ENCODE measurements at regions not wholly inside any gene's neighbourhood (a gene's known extent, or its start where the extent isn't known, plus 50 kb on each side); places are given as distances from the start of the nearest gene placed in this dataset.

- Histone ChIP-seq H3K4me3 (ENCODE audit: low read length in 3 of 3) (no peak overlapping the region), H3K9ac (ENCODE audit: low read depth in 1 of 3, low read length in 3 of 3) (no peak overlapping the region), H3K27ac (ENCODE audit: low read depth, low read length) (no peak overlapping the region), H3K9me3 (ENCODE audit: control insufficient read depth in 3 of 3, low read length in 3 of 3) (no peaks in the 10 kb centered on the region), H3K36me3 (ENCODE audit: control insufficient read depth in 3 of 3, insufficient read depth in 3 of 3, low read length in 3 of 3) (no peaks in the 10 kb centered on the region), H3K4me1 (ENCODE audit: control insufficient read depth in 3 of 3, insufficient read depth in 3 of 3, low read length in 3 of 3) (no peaks in the 10 kb centered on the region), H3K27me3 (ENCODE audit: control insufficient read depth in 3 of 3, insufficient read depth in 3 of 3, low read length in 3 of 3) (no peaks in the 10 kb centered on the region)
These were observed 578.7 kb upstream of the NETO1 start for GRCh38 chr18:73446502-73446901.

- H3K9ac ChIP-seq (ENCODE audit: low read depth in 1 of 3, low read length in 3 of 3): no peak overlapping the region
- no peaks in the 10 kb centered on the region for H3K4me1 ChIP-seq (ENCODE audit: control insufficient read depth in 3 of 3, insufficient read depth in 3 of 3, low read length in 3 of 3)
- no peak overlapping the region for H3K27ac ChIP-seq (ENCODE audit: low read depth, low read length)
- H3K4me3 ChIP-seq (ENCODE audit: low read length in 3 of 3): no peak overlapping the region
- H3K27me3 ChIP-seq (ENCODE audit: control insufficient read depth in 3 of 3, insufficient read depth in 3 of 3, low read length in 3 of 3): no peaks in the 10 kb centered on the region
- no peaks in the 10 kb centered on the region for H3K36me3 ChIP-seq (ENCODE audit: control insufficient read depth in 3 of 3, insufficient read depth in 3 of 3, low read length in 3 of 3)
- H3K9me3 ChIP-seq (ENCODE audit: control insufficient read depth in 3 of 3, low read length in 3 of 3): no peaks in the 10 kb centered on the region
These were observed 563.8 kb upstream of the NETO1 start for GRCh38 chr18:73431620-73432019.

GRCh38 chr18:73421010-73421409 lies 553.2 kb upstream of the NETO1 start:
- Histone ChIP-seq H3K9ac (ENCODE audit: low read depth in 1 of 3, low read length in 3 of 3) (no peak overlapping the region), H3K4me1 (ENCODE audit: control insufficient read depth in 3 of 3, insufficient read depth in 3 of 3, low read length in 3 of 3) (no peaks in the 10 kb centered on the region), H3K9me3 (ENCODE audit: control insufficient read depth in 3 of 3, low read length in 3 of 3) (no peaks in the 10 kb centered on the region), H3K27me3 (ENCODE audit: control insufficient read depth in 3 of 3, insufficient read depth in 3 of 3, low read length in 3 of 3) (no peaks in the 10 kb centered on the region), H3K4me3 (ENCODE audit: low read length in 3 of 3) (no peak overlapping the region), H3K36me3 (ENCODE audit: control insufficient read depth in 3 of 3, insufficient read depth in 3 of 3, low read length in 3 of 3) (no peaks in the 10 kb centered on the region), H3K27ac (ENCODE audit: low read depth, low read length) (no peak overlapping the region)

DNA sequence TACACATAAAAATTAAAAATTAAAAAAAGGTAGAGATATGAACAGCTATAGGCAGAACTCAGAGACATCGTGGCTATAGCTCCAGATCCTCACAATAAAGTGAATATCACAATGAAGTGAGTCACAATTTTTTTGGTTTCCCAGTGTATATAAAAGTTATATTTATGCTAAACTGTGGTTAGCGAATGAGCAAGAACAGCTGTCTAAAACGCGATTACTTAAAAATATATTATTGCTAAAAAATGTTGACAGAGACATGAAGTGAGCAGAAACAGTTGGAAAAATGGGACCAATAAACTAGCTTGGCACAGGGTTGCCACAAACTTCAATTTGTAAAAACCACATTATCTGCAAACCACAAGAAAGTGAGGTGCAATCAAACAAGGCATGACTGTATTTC lies 551.7 kb upstream of the NETO1 start:
- no peaks in the 10 kb centered on the region for H3K9me3 ChIP-seq (ENCODE audit: control insufficient read depth in 3 of 3, low read length in 3 of 3)
- no peak overlapping the region for H3K27ac ChIP-seq (ENCODE audit: low read depth, low read length)
- H3K27me3 ChIP-seq (ENCODE audit: control insufficient read depth in 3 of 3, insufficient read depth in 3 of 3, low read length in 3 of 3): no peaks in the 10 kb centered on the region

GRCh38 chr18:73414598-73414997 lies 546.8 kb upstream of the NETO1 start:
- H3K4me3 ChIP-seq (ENCODE audit: low read length in 3 of 3): no peak overlapping the region
- H3K36me3 ChIP-seq (ENCODE audit: control insufficient read depth in 3 of 3, insufficient read depth in 3 of 3, low read length in 3 of 3): no peaks in the 10 kb centered on the region
- no peaks in the 10 kb centered on the region for H3K27me3 ChIP-seq (ENCODE audit: control insufficient read depth in 3 of 3, insufficient read depth in 3 of 3, low read length in 3 of 3)
- no peaks in the 10 kb centered on the region for H3K4me1 ChIP-seq (ENCODE audit: control insufficient read depth in 3 of 3, insufficient read depth in 3 of 3, low read length in 3 of 3)
- H3K9me3 ChIP-seq (ENCODE audit: control insufficient read depth in 3 of 3, low read length in 3 of 3): no peaks in the 10 kb centered on the region
- no peak overlapping the region for H3K27ac ChIP-seq (ENCODE audit: low read depth, low read length)
- no peak overlapping the region for H3K9ac ChIP-seq (ENCODE audit: low read depth in 1 of 3, low read length in 3 of 3)

More for the DNA sequence above, 551.7 kb upstream of the NETO1 start:
- Histone ChIP-seq H3K4me1 (ENCODE audit: control insufficient read depth in 3 of 3, insufficient read depth in 3 of 3, low read length in 3 of 3) (no peaks in the 10 kb centered on the region), H3K9ac (ENCODE audit: low read depth in 1 of 3, low read length in 3 of 3) (no peak overlapping the region), H3K36me3 (ENCODE audit: control insufficient read depth in 3 of 3, insufficient read depth in 3 of 3, low read length in 3 of 3) (no peaks in the 10 kb centered on the region), H3K4me3 (ENCODE audit: low read length in 3 of 3) (no peak overlapping the region)

DNA sequence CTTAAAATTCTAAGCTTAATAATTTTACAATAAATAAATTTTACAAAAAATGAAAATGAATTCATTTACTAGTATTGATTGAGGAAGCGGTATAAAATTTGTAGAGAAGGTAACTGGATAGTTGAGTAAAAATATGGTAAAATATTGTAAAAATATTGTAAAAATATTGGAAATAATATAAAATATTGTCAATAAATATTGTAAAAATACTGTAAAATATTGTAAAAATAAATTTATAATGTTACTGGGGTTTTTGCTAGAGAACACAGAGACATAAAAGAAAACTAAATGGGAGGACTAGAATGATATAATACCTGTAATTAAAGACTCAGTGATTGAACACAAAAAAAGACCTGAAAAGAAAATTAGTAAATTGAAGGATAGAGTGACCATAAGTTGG lies 546.3 kb upstream of the NETO1 start:
- Histone ChIP-seq H3K9me3 (ENCODE audit: control insufficient read depth in 3 of 3, low read length in 3 of 3) (no peaks in the 10 kb centered on the region), H3K27ac (ENCODE audit: low read depth, low read length) (no peak overlapping the region), H3K4me3 (ENCODE audit: low read length in 3 of 3) (no peak overlapping the region), H3K9ac (ENCODE audit: low read depth in 1 of 3, low read length in 3 of 3) (no peak overlapping the region), H3K27me3 (ENCODE audit: control insufficient read depth in 3 of 3, insufficient read depth in 3 of 3, low read length in 3 of 3) (no peaks in the 10 kb centered on the region), H3K4me1 (ENCODE audit: control insufficient read depth in 3 of 3, insufficient read depth in 3 of 3, low read length in 3 of 3) (no peaks in the 10 kb centered on the region), H3K36me3 (ENCODE audit: control insufficient read depth in 3 of 3, insufficient read depth in 3 of 3, low read length in 3 of 3) (no peaks in the 10 kb centered on the region)

GRCh38 chr18:73409242-73409641 lies 541.5 kb upstream of the NETO1 start:
- H3K4me1 ChIP-seq (ENCODE audit: control insufficient read depth in 3 of 3, insufficient read depth in 3 of 3, low read length in 3 of 3): peaks cover 0 to 4% (median 0%) of the 10 kb centered on the region in 3 donors
- H3K9me3 ChIP-seq (ENCODE audit: control insufficient read depth in 3 of 3, low read length in 3 of 3): no peaks in the 10 kb centered on the region
- H3K36me3 ChIP-seq (ENCODE audit: control insufficient read depth in 3 of 3, insufficient read depth in 3 of 3, low read length in 3 of 3): no peaks in the 10 kb centered on the region
- H3K27ac ChIP-seq (ENCODE audit: low read depth, low read length): no peak overlapping the region
- H3K4me3 ChIP-seq (ENCODE audit: low read length in 3 of 3): no peak overlapping the region
- H3K9ac ChIP-seq (ENCODE audit: low read depth in 1 of 3, low read length in 3 of 3): no peak overlapping the region
- H3K27me3 ChIP-seq (ENCODE audit: control insufficient read depth in 3 of 3, insufficient read depth in 3 of 3, low read length in 3 of 3): no peaks in the 10 kb centered on the region

DNA sequence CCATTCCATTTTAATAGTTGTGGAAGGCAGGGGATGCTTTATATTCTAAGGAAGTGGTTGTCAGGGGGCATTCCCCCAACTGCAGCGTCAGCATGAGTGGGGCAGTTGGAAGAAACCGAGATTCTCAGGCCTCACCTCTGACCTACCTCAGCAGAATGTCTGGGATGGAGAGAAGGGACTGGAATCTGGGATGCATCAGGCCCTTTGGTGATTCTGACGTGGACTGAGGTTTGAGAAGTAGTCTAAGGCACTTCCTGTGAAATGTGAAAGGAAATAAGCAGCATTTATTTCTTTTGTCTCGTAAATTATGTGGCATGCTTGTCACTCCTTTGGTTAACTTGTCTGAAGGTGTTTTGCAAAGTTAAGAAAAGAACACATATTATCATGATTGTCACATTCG lies 540.7 kb upstream of the NETO1 start:
- no peaks in the 10 kb centered on the region for H3K27me3 ChIP-seq (ENCODE audit: control insufficient read depth in 3 of 3, insufficient read depth in 3 of 3, low read length in 3 of 3)
- H3K9me3 ChIP-seq (ENCODE audit: control insufficient read depth in 3 of 3, low read length in 3 of 3): no peaks in the 10 kb centered on the region
- no peak overlapping the region for H3K9ac ChIP-seq (ENCODE audit: low read depth in 1 of 3, low read length in 3 of 3)
- H3K4me1 ChIP-seq (ENCODE audit: control insufficient read depth in 3 of 3, insufficient read depth in 3 of 3, low read length in 3 of 3): peaks cover 0 to 4% (median 0%) of the 10 kb centered on the region in 3 donors
- no peak overlapping the region for H3K27ac ChIP-seq (ENCODE audit: low read depth, low read length)
- H3K36me3 ChIP-seq (ENCODE audit: control insufficient read depth in 3 of 3, insufficient read depth in 3 of 3, low read length in 3 of 3): no peaks in the 10 kb centered on the region
- no peak overlapping the region for H3K4me3 ChIP-seq (ENCODE audit: low read length in 3 of 3)

GRCh38 chr18:73407506-73407905 lies 539.7 kb upstream of the NETO1 start:
- H3K27ac ChIP-seq (ENCODE audit: low read depth, low read length): no peak overlapping the region

GRCh38 chr18:73384246-73384645 lies 516.5 kb upstream of the NETO1 start:
- no peaks in the 10 kb centered on the region for H3K27me3 ChIP-seq (ENCODE audit: control insufficient read depth in 3 of 3, insufficient read depth in 3 of 3, low read length in 3 of 3)
- H3K9ac ChIP-seq (ENCODE audit: low read depth in 1 of 3, low read length in 3 of 3): no peak overlapping the region
- H3K4me1 ChIP-seq (ENCODE audit: control insufficient read depth in 3 of 3, insufficient read depth in 3 of 3, low read length in 3 of 3): no peaks in the 10 kb centered on the region
- no peak overlapping the region for H3K4me3 ChIP-seq (ENCODE audit: low read length in 3 of 3)
- no peak overlapping the region for H3K27ac ChIP-seq (ENCODE audit: low read depth, low read length)
- H3K36me3 ChIP-seq (ENCODE audit: control insufficient read depth in 3 of 3, insufficient read depth in 3 of 3, low read length in 3 of 3): no peaks in the 10 kb centered on the region
- no peaks in the 10 kb centered on the region for H3K9me3 ChIP-seq (ENCODE audit: control insufficient read depth in 3 of 3, low read length in 3 of 3)

More at GRCh38 chr18:73407506-73407905, 539.7 kb upstream of the NETO1 start:
- H3K4me3 ChIP-seq (ENCODE audit: low read length in 3 of 3): no peak overlapping the region
- no peaks in the 10 kb centered on the region for H3K36me3 ChIP-seq (ENCODE audit: control insufficient read depth in 3 of 3, insufficient read depth in 3 of 3, low read length in 3 of 3)
- H3K27me3 ChIP-seq (ENCODE audit: control insufficient read depth in 3 of 3, insufficient read depth in 3 of 3, low read length in 3 of 3): no peaks in the 10 kb centered on the region
- no peaks in the 10 kb centered on the region for H3K9me3 ChIP-seq (ENCODE audit: control insufficient read depth in 3 of 3, low read length in 3 of 3)
- no peak overlapping the region for H3K9ac ChIP-seq (ENCODE audit: low read depth in 1 of 3, low read length in 3 of 3)
- peaks cover 0 to 4% (median 0%) of the 10 kb centered on the region in 3 donors for H3K4me1 ChIP-seq (ENCODE audit: control insufficient read depth in 3 of 3, insufficient read depth in 3 of 3, low read length in 3 of 3)

- H3K27me3 ChIP-seq (ENCODE audit: control insufficient read depth in 3 of 3, insufficient read depth in 3 of 3, low read length in 3 of 3): no peaks in the 10 kb centered on the region
- H3K9me3 ChIP-seq (ENCODE audit: control insufficient read depth in 3 of 3, low read length in 3 of 3): no peaks in the 10 kb centered on the region
- H3K27ac ChIP-seq (ENCODE audit: low read depth, low read length): no peak overlapping the region
- no peak overlapping the region for H3K4me3 ChIP-seq (ENCODE audit: low read length in 3 of 3)
- no peaks in the 10 kb centered on the region for H3K36me3 ChIP-seq (ENCODE audit: control insufficient read depth in 3 of 3, insufficient read depth in 3 of 3, low read length in 3 of 3)
- no peaks in the 10 kb centered on the region for H3K4me1 ChIP-seq (ENCODE audit: control insufficient read depth in 3 of 3, insufficient read depth in 3 of 3, low read length in 3 of 3)
- no peak overlapping the region for H3K9ac ChIP-seq (ENCODE audit: low read depth in 1 of 3, low read length in 3 of 3)
These were observed 513.9 kb upstream of the NETO1 start for GRCh38 chr18:73381699-73382036.

Measured in skeletal muscle tissue (tissue), 3 donors.